Choroid plexus epithelial cell (primary cell): ENCODE measurements at regions not wholly inside any gene's neighbourhood (a gene's known extent, or its start where the extent isn't known, plus 50 kb on each side); places are given as distances from the start of the nearest gene placed in this dataset.

ENCODE experiments used
- DNase-seq: peaks from one replicate; pipeline ENCODE4 v3.0.0-alpha.2; 2010; ENCODE audit warnings: low read depth
- H3K4me3 ChIP-seq: 2 replicates; pipeline ENCODE4 v1.5.1; 2011; ENCODE audit warnings: low read depth, mild to moderate bottlenecking, control low read depth, low read length, moderate library complexity
- TF ChIP-seq, protein P1 (sequence below): conservative IDR thresholded peaks from 2 replicates; pipeline ENCODE4 v1.5.1; 2011; ENCODE audit warnings: low read depth, mild to moderate bottlenecking, control low read depth, inconsistent platforms, low read length, moderate library complexity

DNA sequence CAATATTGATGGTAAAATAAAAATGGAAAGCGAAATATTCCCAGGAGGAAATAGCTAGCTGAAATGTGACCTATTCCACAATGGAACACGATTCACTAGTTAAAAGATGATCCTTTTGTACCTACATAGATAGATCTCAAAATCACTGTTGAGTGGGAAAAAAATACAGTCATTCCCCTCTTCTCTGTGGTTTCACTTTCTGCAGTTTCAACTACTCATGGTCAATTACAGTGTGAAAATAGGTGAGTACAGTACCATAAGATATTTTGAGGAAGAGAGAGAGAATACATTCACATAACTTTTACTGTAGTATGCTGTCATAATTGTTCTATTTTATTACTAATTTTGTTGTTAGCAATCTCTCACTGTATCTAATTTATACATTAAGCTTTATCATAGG lies 56.0 kb upstream of the COL13A1 start:
- no peak overlapping the region for H3K4me3 ChIP-seq
- TF ChIP-seq, protein P1, sequence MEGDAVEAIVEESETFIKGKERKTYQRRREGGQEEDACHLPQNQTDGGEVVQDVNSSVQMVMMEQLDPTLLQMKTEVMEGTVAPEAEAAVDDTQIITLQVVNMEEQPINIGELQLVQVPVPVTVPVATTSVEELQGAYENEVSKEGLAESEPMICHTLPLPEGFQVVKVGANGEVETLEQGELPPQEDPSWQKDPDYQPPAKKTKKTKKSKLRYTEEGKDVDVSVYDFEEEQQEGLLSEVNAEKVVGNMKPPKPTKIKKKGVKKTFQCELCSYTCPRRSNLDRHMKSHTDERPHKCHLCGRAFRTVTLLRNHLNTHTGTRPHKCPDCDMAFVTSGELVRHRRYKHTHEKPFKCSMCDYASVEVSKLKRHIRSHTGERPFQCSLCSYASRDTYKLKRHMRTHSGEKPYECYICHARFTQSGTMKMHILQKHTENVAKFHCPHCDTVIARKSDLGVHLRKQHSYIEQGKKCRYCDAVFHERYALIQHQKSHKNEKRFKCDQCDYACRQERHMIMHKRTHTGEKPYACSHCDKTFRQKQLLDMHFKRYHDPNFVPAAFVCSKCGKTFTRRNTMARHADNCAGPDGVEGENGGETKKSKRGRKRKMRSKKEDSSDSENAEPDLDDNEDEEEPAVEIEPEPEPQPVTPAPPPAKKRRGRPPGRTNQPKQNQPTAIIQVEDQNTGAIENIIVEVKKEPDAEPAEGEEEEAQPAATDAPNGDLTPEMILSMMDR, result no peak
- no peak for DNase-seq

DNA sequence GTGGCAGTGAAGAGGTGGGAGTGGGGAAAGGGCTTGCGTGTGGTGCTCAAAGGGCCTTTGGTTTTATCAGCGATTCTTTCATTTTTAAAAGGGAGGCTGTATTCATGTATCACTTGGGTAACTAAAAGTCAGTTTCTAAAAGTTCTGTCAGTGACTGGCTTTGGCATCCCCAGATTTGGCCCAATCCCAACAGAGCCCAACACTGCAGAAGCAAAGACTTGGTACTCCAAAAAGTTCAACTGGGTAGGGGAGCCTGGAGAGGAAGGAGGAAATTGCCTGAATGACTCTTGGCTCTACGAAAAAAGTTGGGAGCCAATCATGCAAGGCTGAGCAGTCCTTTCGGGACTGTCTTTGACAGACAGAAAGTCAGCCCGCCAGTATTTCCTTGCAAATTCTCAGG lies 54.5 kb upstream of the COL13A1 start:
- TF ChIP-seq, protein P1, result no peak
- DNase-seq, result no peak
- no peak overlapping the region for H3K4me3 ChIP-seq

DNA sequence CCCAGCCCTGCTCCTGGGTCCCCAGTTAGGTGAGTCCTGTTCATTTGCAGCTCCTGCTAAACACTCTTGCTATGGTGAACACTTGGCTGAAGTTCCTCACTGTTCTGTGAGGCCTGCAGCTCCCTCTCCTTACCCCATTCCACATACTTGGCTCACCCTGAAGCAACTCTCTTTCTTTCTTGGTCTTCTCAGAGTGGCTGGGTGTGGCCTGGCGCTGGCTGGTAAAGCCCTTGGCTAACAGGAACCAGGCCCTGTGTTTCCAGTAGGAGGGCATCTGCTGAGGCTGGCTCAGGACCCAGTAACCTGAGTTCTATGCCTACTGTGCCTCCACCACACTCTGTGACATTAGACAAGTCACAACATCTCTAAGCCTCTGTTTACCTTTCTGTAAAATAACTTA lies 53.1 kb upstream of the COL13A1 start:
- no peak overlapping the region for H3K4me3 ChIP-seq
- DNase-seq, result no peak
- TF ChIP-seq, protein P1, result no peak

DNA sequence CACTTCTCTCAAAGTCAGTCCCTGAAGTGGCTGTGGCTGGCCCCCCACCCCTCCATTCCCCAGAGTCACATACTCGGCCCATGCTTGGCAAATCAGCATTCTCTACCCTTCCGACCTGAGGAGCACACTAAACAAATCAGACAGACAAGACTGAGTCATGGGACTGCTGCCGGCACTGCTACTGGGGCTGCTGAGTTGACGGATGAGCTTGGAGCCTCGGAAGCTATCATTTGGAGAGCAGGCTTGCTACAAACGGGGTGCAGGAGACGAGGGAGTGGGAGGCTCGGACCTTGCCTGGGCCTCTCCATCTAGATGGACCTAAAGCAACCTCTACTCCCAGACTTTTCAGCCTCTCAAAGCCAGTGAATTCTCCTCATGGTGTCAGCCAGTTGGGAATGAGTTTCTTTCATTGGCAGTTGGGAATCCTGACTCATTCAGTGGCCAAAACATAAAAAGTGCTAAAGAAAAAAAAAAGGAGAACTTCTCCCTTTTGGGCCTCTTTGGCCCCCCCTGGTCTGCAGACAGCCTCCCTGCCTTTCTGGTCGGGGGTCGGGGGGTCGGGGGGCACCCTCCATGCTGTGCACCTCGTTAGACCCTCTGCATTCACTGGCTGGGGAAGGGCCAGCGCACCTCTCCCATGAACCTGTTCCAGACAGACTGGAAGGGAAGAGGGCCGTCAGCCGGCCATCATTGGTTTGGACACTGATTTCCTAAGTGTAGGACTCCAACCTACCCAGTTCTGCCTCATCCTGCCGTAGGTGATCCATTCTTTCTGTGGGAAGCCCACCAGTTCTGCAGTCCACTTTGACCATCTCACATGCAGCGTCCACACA lies 52.3 kb upstream of the COL13A1 start:
- TF ChIP-seq, protein P1, result no peak
- H3K4me3 ChIP-seq, result no peak overlapping the region
- peak; percentile 30 for DNase-seq

DNA sequence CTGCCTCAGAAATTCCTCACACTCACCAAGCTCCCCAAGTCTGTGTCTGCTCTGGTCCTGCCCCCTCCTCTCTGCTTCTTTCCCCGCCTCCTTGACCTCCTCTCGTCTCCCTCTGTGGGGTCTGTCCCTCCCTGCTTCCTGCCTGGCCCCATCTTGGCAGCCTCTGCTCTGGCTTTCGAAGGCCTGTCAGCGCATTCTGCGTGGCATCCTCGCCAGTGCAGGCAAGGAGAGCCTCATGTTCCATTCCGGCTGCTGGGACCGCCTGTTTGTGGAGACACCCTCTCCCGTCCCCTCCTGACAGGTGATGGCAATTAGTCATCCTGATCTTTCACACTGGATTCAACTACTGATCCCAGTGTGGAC lies 51.7 kb upstream of the COL13A1 start:
- TF ChIP-seq, protein P1, result no peak
- H3K4me3 ChIP-seq, result no peak overlapping the region
- no peak for DNase-seq

DNA sequence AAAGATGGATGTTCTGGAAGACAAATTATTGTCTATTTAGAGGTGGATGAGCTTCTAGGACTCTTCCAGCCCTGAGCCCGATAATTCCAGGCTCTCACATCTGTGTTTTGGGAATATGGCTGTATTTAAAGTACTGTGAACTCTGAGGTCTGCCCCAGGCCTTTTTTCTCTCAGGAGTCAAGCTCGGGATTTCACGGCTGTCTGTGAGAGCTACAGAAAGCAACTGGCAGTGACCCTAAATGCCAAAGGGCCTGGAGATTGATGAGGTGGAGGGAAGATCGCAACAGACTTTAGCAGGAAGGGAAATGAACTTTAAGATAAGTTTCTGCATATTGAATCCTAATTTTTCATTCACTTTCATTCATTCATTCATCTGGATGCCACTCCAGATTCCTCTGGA lies 51.0 kb upstream of the COL13A1 start:
- TF ChIP-seq, protein P1, result no peak
- H3K4me3 ChIP-seq, result no peak overlapping the region
- no peak for DNase-seq

DNA sequence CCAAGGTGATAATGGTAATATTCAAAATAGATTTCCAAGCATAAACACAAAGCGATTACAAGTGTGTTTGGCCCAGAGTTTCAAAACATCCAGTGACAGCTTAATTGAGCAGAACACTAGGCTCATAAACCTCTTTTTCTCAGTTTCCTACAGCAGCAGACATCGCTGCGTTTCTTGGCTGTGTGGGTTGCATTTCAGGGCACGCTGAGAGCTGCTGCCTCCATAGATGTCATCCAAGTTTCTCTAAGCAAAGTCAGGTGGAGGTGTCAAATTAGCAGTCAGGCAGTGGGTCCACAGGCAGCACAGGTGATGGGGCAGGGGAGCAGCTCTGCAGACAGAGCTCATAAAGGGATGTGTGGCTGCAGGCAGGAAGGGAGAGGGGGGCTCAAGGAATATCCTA lies 50.5 kb upstream of the COL13A1 start:
- TF ChIP-seq, protein P1, result no peak
- no peak for DNase-seq
- no peak overlapping the region for H3K4me3 ChIP-seq
